PC-3 (cell line): ENCODE measurements at regions not wholly inside any gene's neighbourhood (a gene's known extent, or its start where the extent isn't known, plus 50 kb on each side); places are given as distances from the start of the nearest gene placed in this dataset.

Source experiments
- ATAC-seq: fragments of 200-7000 bp; cut with Tn5 transposase; 2 replicates; pipeline ENCODE4 v1.9.1; 2020; ENCODE audit warnings: mild to moderate bottlenecking, moderate library complexity
- BruUV-seq: library from RNA; stranded (reverse); fragments of 400-500 nt; replicated peaks from 2 replicates; lab custom pipeline; 2021; lab: Mats Ljungman, UMichigan
- CTCF ChIA-PET: fragments of 300-600 bp; sonication (Branson Sonifier 250); formaldehyde crosslinking; loops from one replicate; lab custom pipeline; 2022; ENCODE audit warnings: antibody characterized with exemption; lab: Charles Lee
- POLR2A ChIA-PET: fragments of 300-600 bp; sonication (Branson Sonifier 250); formaldehyde crosslinking; loops from one replicate; lab custom pipeline; 2022; ENCODE audit warnings: antibody characterized with exemption; ENCODE audit not compliant: unreplicated experiment; lab: Charles Lee
- DNase-seq: peaks from one replicate; pipeline ENCODE4 v3.0.0-alpha.2; 2015
- H2AFZ ChIP-seq: fragments of 300-600 bp; sonication (generic); 2 replicates; pipeline ENCODE4 v1.6.0; 2016; ENCODE audit warnings: antibody characterized with exemption, low read length
- H3F3A ChIP-seq: fragments of 300-600 bp; sonication (generic); one replicate; pipeline ENCODE4 v1.6.0; 2017; ENCODE audit warnings: antibody characterized with exemption, low read length, control low read depth, mild to moderate bottlenecking; ENCODE audit not compliant: unreplicated experiment
- H3K27ac ChIP-seq: fragments of 300-600 bp; sonication (generic); 2 replicates; pipeline ENCODE4 v1.5.1; 2016; ENCODE audit warnings: mild to moderate bottlenecking, low read length
- H3K27me3 ChIP-seq: fragments of 300-600 bp; sonication (generic); 2 replicates; pipeline ENCODE4 v1.6.1; 2016; ENCODE audit warnings: low read length, mixed read lengths
- H3K36me3 ChIP-seq: fragments of 300-600 bp; sonication (generic); 2 replicates; pipeline ENCODE4 v1.6.1; 2016; ENCODE audit warnings: low read depth, mixed run types, low read length, mixed read lengths
- H3K4me1 ChIP-seq: fragments of 300-600 bp; sonication (generic); 2 replicates; pipeline ENCODE4 v1.5.1; 2016; ENCODE audit warnings: low read length; ENCODE audit not compliant: insufficient read depth
- H3K4me2 ChIP-seq: fragments of 300-600 bp; sonication (generic); 2 replicates; pipeline ENCODE4 v1.6.0; 2016; ENCODE audit warnings: low read length
- H3K4me3 ChIP-seq: fragments of 300-600 bp; sonication (generic); 2 replicates; pipeline ENCODE4 v1.5.1; 2016; ENCODE audit warnings: mild to moderate bottlenecking, low read length, mixed read lengths
- H3K79me2 ChIP-seq: fragments of 300-600 bp; sonication (generic); 2 replicates; pipeline ENCODE4 v1.6.1; 2017; ENCODE audit warnings: low read length, mixed read lengths
- H3K9ac ChIP-seq: fragments of 300-600 bp; sonication (generic); 2 replicates; pipeline ENCODE4 v1.6.0; 2016; ENCODE audit warnings: mild to moderate bottlenecking, low read length
- H3K9me2 ChIP-seq: fragments of 300-600 bp; sonication (generic); replicated peaks from 2 replicates; pipeline ENCODE4 v1.6.1; 2016; ENCODE audit warnings: mixed run types, low read length, mixed read lengths
- H3K9me3 ChIP-seq: fragments of 300-600 bp; sonication (generic); 2 replicates; pipeline ENCODE4 v1.6.1; 2016; ENCODE audit warnings: low read length, mixed read lengths
- H4K20me1 ChIP-seq: fragments of 300-600 bp; sonication (generic); 2 replicates; pipeline ENCODE4 v1.6.1; 2016; ENCODE audit warnings: low read length, mixed read lengths
- EZH2 ChIP-seq: fragments of 300-600 bp; sonication (generic); IDR thresholded peaks from one replicate; pipeline ENCODE4 v1.6.1; 2017; ENCODE audit warnings: antibody characterized with exemption, mild to moderate bottlenecking, low read length; ENCODE audit not compliant: unreplicated experiment
- EZH2phosphoT487 ChIP-seq: fragments of 300-600 bp; sonication (generic); IDR thresholded peaks from 2 replicates; pipeline ENCODE4 v1.6.1; 2018; ENCODE audit warnings: mild to moderate bottlenecking, antibody characterized with exemption, low read length, borderline replicate concordance
- intact Hi-C: fragments of 100-400 bp; cut with micrococcal nuclease; formaldehyde crosslinking; loops from 2 replicates; pipeline ENCODE4 v1.9.0; 2023
- TF ChIP-seq, protein P1 (sequence below): fragments of 300-600 bp; sonication (generic); conservative IDR thresholded peaks from 2 replicates; pipeline ENCODE4 v1.5.1; 2017; ENCODE audit warnings: antibody characterized with exemption, low read depth, mild to moderate bottlenecking, low read length

GRCh38 chr5:84718377-84718776 lies 333.7 kb upstream of the EDIL3 start:
- ChIA-PET CTCF (no interaction called here), POLR2A (no interaction called here)
- Histone ChIP-seq H2AFZ (no peak overlapping the region), H3K9me2 (no peaks in the 10 kb centered on the region), H3K27ac (no peak overlapping the region), H3K4me2 (no peak overlapping the region), H4K20me1 (no peaks in the 10 kb centered on the region), H3F3A (no peaks in the 10 kb centered on the region), H3K36me3 (no peaks in the 10 kb centered on the region), H3K9ac (no peak overlapping the region), H3K9me3 (no peaks in the 10 kb centered on the region), H3K4me1 (no peaks in the 10 kb centered on the region), H3K79me2 (no peaks in the 10 kb centered on the region), H3K4me3 (no peak overlapping the region), H3K27me3 (no peaks in the 10 kb centered on the region)
- TF ChIP-seq EZH2 (no peak), EZH2phosphoT487 (no peak)
- TF ChIP-seq, protein P1, sequence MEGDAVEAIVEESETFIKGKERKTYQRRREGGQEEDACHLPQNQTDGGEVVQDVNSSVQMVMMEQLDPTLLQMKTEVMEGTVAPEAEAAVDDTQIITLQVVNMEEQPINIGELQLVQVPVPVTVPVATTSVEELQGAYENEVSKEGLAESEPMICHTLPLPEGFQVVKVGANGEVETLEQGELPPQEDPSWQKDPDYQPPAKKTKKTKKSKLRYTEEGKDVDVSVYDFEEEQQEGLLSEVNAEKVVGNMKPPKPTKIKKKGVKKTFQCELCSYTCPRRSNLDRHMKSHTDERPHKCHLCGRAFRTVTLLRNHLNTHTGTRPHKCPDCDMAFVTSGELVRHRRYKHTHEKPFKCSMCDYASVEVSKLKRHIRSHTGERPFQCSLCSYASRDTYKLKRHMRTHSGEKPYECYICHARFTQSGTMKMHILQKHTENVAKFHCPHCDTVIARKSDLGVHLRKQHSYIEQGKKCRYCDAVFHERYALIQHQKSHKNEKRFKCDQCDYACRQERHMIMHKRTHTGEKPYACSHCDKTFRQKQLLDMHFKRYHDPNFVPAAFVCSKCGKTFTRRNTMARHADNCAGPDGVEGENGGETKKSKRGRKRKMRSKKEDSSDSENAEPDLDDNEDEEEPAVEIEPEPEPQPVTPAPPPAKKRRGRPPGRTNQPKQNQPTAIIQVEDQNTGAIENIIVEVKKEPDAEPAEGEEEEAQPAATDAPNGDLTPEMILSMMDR, result no peak
- intact Hi-C loops, result no loop called here
- DNase-seq, result no peak
- ATAC-seq, result no peak
- BruUV-seq, result no TSS peak

DNA sequence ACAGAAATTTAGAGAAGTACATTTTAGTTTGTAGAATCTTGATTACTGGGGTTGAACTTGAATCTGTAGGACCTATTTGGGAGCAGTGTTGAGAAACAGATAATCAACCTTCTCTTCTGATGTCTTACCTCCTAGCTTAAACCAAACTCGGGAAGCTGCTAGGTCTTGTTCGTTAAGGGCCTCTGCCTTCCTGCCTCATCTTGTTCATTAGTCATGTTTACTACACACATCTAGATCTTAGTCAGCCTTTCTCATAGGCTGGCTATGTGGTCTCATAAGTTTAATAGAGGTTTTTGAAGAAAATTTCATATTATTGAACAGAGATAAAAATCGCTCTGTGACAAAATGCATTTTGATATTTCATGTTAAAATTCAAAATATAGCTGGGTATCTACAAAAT lies 331.0 kb upstream of the EDIL3 start:
- peak; percentile 56; the same call in 1 of the 2 replicates for ATAC-seq
- ChIA-PET POLR2A (no interaction called here), CTCF (no interaction called here)
- H3K9me2 ChIP-seq, result no peaks in the 10 kb centered on the region
- no peak overlapping the region for H3K9ac ChIP-seq
- no peak overlapping the region for H3K4me3 ChIP-seq
- H3K36me3 ChIP-seq, result no peaks in the 10 kb centered on the region
- peak; percentile 28 for DNase-seq
- intact Hi-C loops, result no loop called here
- no peaks in the 10 kb centered on the region for H4K20me1 ChIP-seq
- H3K4me2 ChIP-seq, result no peak overlapping the region
- H3K4me1 ChIP-seq, result no peaks in the 10 kb centered on the region
- H2AFZ ChIP-seq, result no peak overlapping the region
- H3F3A ChIP-seq, result no peaks in the 10 kb centered on the region
- H3K27ac ChIP-seq, result no peak overlapping the region
- no TSS peak for BruUV-seq
- H3K9me3 ChIP-seq, result no peaks in the 10 kb centered on the region
- no peaks in the 10 kb centered on the region for H3K27me3 ChIP-seq
- no peaks in the 10 kb centered on the region for H3K79me2 ChIP-seq
- no peak for TF ChIP-seq EZH2phosphoT487
- TF ChIP-seq, protein P1, result no peak

GRCh38 chr5:84715091-84715490 lies 330.4 kb upstream of the EDIL3 start:
- Histone ChIP-seq H3K4me2 (no peak overlapping the region), H2AFZ (no peak overlapping the region)
- POLR2A ChIA-PET, result no interaction called here

More at GRCh38 chr5:84715091-84715490, 330.4 kb upstream of the EDIL3 start:
- H3K27ac ChIP-seq, result no peak overlapping the region
- intact Hi-C loops, result no loop called here
- H3K27me3 ChIP-seq, result no peaks in the 10 kb centered on the region
- no peaks in the 10 kb centered on the region for H3F3A ChIP-seq
- no peak for TF ChIP-seq EZH2
- TF ChIP-seq EZH2phosphoT487, result no peak
- TF ChIP-seq, protein P1, result no peak
- no peak overlapping the region for H3K4me3 ChIP-seq
- CTCF ChIA-PET, result no interaction called here
- H3K36me3 ChIP-seq, result no peaks in the 10 kb centered on the region
- no peaks in the 10 kb centered on the region for H4K20me1 ChIP-seq
- H3K9me2 ChIP-seq, result no peaks in the 10 kb centered on the region
- H3K9ac ChIP-seq, result no peak overlapping the region
- no peaks in the 10 kb centered on the region for H3K9me3 ChIP-seq
- no TSS peak for BruUV-seq
- no peak for DNase-seq
- H3K79me2 ChIP-seq, result no peaks in the 10 kb centered on the region
- ATAC-seq, result no peak
- no peaks in the 10 kb centered on the region for H3K4me1 ChIP-seq
